ENCODE measurements at regions not wholly inside any gene's neighbourhood (a gene's known extent, or its start where the extent isn't known, plus 50 kb on each side); places are given as distances from the start of the nearest gene placed in this dataset.
"Not testable (repeated sequence)": the region's sequence is repeated elsewhere in the genome, so short reads cannot be mapped to it uniquely, and the experiment has no call there.

- DNase-seq (ENCODE audit: low read depth): no peak
These were observed 118.2 kb downstream of the ZNF22 start for GRCh38 chr10:45118929-45119328.

- not testable (repeated sequence) for DNase-seq (ENCODE audit: low read depth)
These were observed 121.6 kb downstream of the ZNF22 start for GRCh38 chr10:45122180-45122860.

GRCh38 chr10:45135443-45136198 is 134.9 kb downstream of the ZNF22 start:
- no peak for DNase-seq (ENCODE audit: low read depth)

DNA sequence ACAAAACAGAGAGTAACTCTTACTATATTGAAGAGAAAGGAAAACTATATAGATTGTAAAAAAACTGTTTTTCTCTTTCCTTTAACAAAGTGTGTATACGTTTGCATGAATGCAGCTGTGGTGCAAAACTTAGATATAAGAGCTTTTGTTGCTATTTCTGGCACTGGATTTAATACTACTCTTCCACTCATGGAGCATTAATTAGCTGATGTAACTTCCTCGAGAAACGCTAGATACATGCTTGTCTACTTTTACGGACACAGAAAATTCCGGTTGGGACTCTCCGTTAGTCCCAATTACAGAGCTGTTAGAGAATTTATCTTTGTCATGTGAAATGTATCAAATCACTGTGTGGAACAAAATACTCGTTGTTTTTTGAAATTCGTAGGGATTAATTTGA is 135.5 kb downstream of the ZNF22 start:
- no peak for DNase-seq (ENCODE audit: low read depth)

DNA sequence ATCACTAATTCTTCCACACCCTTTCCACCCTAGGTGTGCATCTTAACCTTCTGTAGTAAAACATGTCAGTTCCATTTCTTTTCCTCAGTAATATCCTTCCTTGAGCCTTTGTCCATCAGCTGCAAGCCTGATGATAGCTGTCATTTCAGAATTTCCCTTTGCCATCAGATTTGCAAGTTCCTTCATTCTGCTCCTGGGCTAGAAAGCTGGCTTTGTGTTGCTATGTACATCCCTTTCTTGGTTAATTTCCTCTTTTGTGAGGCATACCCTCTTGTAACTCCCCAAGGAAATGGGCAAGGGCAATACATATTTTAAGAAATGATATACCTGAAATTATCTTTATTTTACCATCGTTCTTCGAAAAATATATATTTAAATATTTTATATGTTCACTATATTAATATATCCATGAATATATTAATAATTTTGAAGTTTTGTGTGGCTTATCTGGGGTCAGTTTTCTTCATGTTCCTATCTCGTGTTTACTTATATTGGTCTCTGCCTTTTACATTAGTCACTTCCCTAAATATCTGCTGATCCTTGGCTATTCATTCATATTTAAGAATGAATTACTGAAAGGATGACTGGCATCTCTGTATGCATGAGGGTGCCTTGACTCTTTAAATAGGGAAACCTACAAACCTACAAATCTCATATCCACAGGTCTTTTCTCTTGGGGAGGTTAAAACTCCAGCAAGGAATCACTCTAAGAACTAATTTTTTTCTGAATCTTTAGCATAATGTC is 143.8 kb downstream of the ZNF22 start:
- DNase-seq (ENCODE audit: low read depth): no peak

DNA sequence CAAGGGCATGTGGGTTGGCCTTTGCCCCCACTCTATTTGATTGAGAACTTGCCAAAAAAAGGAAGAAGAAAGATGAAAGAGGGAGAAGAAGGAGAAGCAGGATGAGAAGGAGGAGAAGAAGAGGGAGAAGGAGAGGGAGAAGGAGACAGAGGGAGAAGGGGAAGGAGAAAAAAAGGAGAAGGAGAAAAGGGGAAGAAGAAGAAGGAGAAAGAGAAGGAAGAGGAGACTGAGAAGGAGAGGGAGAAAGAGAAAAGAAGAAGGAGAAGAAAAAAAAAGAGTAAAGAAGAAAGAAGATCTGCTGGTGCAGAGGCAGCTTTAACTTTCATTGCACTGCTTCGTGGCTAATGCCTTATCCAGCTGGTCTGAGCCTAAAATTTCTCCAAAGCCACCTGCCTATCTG is 144.4 kb downstream of the ZNF22 start:
- not testable (repeated sequence) for DNase-seq (ENCODE audit: low read depth)

- DNase-seq (ENCODE audit: low read depth): no peak
These were observed 146.3 kb downstream of the ZNF22 start for GRCh38 chr10:45147000-45147399.

DNA sequence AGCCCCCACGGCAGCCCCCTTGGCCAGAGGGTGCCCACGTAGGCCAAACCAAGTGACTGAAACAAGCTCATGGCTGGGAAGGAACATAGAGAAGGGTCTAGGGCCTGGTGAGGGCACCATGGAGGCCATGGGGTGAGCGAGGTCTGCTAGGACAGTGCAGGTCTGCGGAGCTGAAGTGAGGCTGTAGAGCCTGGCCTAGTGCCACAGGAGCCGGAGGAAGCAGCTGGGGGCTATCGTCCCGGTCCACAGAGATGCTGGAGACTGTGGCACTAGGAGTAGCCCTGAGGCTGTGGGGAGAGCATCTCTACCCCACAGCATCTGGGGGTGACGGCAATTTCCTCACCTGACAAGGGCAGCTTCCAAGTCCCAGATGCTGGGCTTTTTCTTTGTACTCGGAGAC is 150.3 kb downstream of the ZNF22 start:
- DNase-seq (ENCODE audit: low read depth): no peak

- peak; percentile 17 for DNase-seq (ENCODE audit: low read depth)
These were observed 150.9 kb downstream of the ZNF22 start for GRCh38 chr10:45151467-45152214.

DNA sequence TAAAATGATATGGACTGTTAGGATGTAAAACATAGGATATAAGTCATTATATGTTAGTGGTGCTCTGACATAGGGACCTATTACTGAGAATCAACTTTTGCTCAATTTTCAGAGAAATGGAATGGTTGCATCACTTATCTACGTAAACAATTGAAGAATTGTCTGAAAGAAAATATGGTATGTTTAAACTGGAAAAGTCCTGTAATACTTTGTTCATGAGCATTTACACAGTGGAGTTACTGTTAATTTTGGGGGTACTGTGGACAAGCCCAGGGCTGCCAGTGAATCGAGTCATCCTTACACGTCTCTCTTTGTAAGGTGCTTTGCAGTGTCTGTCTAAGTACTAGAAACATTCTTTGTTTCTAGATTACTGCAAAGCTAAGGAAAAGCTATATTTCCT is 152.0 kb downstream of the ZNF22 start:
- no peak for DNase-seq (ENCODE audit: low read depth)

GRCh38 chr10:45154502-45154901 is 153.8 kb downstream of the ZNF22 start:
- DNase-seq (ENCODE audit: low read depth): no peak

GRCh38 chr10:45155784-45156183 is 155.1 kb downstream of the ZNF22 start:
- no peak for DNase-seq (ENCODE audit: low read depth)

DNA sequence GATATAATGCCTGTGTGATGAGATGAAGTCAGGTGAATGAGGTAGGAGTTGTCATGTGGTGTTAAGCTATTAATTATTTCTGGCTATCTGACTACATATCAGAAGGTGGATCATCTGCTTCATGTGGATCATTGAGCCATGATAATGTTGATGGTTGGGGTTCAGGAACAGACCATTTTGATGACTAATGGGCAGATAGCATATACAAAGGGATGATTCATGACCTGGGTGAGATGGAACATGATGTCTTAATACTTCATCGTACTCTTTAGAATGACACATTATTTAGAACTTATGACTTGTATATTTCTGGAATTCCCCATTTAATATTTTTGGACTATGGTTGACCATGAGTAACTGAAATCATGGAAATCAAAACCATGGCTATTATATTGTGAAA is 155.1 kb downstream of the OR13A1 start:
- DNase-seq (ENCODE audit: low read depth): peak; percentile 65

DNA sequence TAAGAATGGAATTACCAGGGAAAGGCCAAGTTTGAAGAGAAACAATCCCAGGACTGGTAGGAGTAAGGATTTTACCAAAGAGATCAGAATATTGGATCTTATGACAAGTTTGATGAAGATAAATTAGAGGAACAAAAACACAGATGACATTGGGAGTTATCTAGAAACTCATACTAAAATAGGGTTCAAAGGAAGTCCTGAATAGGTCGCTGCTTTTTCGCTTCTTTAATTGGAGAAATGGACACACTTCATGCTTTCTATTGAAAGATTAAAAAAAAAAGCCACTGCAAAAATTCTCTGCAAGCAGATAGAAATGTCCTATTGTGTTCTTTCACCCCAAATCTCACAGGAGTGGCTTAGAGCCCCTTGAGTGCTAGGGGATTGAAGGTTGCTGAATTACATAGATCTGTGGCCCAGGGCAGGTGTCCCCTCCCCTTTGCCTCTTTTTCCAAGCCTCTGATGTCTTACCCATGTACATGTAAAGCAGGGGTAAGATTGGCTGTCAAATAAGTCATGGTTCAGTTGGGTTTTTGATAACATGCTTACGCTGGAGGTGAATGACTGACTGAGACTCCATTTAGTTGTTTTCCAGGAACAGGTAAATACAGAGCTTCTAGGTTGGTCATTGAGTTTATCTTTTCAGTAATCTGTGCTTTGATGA is 152.0 kb downstream of the OR13A1 start:
- no peak for DNase-seq (ENCODE audit: low read depth)

GRCh38 chr10:45175520-45176118 is 139.8 kb downstream of the OR13A1 start:
- DNase-seq (ENCODE audit: low read depth): not testable (repeated sequence)

DNA sequence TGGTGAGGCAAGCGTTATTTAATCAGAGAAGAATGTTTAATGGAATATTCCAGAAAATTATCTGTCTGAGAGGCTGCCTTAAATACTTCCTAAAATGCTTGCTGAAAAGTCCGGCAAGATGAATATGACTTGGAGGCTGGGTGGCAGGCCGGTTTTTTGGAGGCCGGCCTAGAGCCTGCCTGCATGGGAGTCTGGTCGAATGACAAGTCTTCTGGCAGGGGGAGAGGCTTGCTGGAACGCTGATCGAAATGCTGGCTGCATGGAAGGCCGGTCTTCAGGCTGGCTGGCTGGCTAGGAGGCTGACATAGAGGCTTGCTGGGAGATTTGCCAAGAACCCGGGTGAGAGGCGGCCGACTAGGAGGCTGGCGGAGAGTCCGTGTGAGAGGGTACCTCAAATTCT is 135.7 kb downstream of the OR13A1 start:
- no peak for DNase-seq (ENCODE audit: low read depth)

DNA sequence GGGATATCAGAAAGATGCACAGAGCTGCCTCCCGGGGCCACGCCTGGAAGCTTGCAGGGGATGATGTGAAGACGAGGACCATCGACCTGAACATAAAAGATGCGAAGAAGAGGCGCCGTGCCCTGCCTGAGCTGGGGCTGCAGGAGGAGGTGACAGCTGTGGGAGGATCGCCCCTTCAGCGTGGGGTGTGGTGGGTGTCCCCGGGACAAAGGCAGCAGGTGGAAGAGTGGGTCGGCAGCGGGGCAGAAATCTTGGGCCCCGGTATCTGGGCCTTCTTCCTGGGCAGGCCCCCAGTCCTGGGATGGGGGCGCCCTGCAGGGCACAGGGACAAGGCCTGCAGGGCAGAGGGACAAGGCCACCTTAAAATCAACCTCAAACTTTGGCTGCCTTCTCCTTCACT is 134.9 kb downstream of the OR13A1 start:
- DNase-seq (ENCODE audit: low read depth): no peak

DNA sequence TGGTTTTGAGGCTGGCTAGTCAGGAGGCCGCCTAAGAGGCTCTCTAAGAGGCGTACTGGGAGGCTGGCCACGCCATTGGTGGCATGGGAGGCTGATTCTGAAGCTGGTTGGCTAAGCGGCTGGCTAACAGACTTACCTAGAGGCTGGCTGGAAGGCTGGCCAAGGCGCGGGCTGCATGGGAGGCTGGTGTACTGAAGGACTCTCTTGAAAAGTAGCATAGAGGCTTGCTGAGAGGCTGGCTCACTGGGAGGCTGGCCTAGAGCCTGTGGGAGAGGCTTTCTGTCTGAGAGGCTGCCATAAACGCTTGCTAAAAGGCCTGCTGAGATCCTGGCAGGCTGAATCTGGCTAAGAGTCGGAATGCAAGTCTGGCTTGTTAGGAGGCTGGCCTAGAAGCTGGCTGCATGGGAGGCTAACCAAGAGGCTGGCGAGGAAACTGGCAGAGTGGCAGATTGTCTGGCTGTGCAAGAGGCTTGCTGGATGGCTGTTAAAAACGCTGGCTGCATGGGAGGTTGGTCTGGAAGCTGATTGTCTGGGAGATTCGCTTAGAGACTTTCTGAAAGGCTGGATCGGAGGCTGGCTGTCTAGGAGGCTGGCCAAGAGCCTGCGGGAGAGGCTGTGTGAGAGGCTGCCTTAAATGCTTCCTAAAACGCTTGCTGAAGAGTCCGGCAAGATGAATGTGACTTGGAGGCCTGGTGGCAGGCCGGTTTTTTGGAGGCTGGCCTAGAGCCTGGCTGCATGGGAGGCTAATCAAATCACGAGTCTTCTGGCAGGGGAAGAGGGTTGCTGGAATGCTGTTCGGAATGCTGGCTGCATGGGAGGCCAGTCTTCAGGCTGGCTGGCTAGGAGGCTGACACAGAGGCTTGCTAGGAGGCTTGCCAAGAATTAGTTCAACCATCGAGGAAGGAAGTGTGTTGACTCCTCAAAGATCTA is 134.2 kb downstream of the OR13A1 start:
- peak; percentile 40 for DNase-seq (ENCODE audit: low read depth)

- DNase-seq (ENCODE audit: low read depth): no peak
These were observed 132.2 kb downstream of the OR13A1 start for GRCh38 chr10:45183174-45183573.

Measured in M059J (cell line).